Astrocyte of the spinal cord (primary cell): ENCODE measurements at regions not wholly inside any gene's neighbourhood (a gene's known extent, or its start where the extent isn't known, plus 50 kb on each side); places are given as distances from the start of the nearest gene placed in this dataset.

Source experiments
- DNase-seq: peaks from one replicate; pipeline ENCODE4 v3.0.0; 2011; ENCODE audit warnings: low read depth, low spot score
- H3K4me3 ChIP-seq: 2 replicates; pipeline ENCODE4 v1.5.1; 2011; ENCODE audit warnings: low read depth, mild to moderate bottlenecking, low read length, moderate library complexity
- CTCF ChIP-seq: IDR thresholded peaks from 2 replicates; pipeline ENCODE4 v1.5.1; 2012; ENCODE audit warnings: low read depth, mild to moderate bottlenecking, low read length, inconsistent platforms
- in situ Hi-C: cut with HindIII; loops from 2 replicates; pipeline ENCODE4 v1.10.0; 2017; ENCODE audit warnings: low sequenced_read_pairs

GRCh38 chr5:124647352-124647751 is 99.1 kb downstream of the ZNF608 start:
- in situ Hi-C loops = no loop called here
- no peak for TF ChIP-seq CTCF
- H3K4me3 ChIP-seq = no peak overlapping the region
- DNase-seq = no peak

GRCh38 chr5:124645396-124645795 is 101.0 kb downstream of the ZNF608 start:
- no peak for TF ChIP-seq CTCF
- in situ Hi-C loops = no loop called here
- DNase-seq = no peak

GRCh38 chr5:124644582-124644981 is 101.9 kb downstream of the ZNF608 start:
- no peak overlapping the region for H3K4me3 ChIP-seq
- TF ChIP-seq CTCF = no peak
- no peak for DNase-seq
- in situ Hi-C loops = no loop called here

More at GRCh38 chr5:124645396-124645795, 101.0 kb downstream of the ZNF608 start:
- H3K4me3 ChIP-seq = no peak overlapping the region

- no peak for DNase-seq
- H3K4me3 ChIP-seq = no peak overlapping the region
- in situ Hi-C loops = no loop called here
- TF ChIP-seq CTCF = no peak
Measured at GRCh38 chr5:124644138-124644537, 102.3 kb downstream of the ZNF608 start.

GRCh38 chr5:124643336-124643735 is 103.1 kb downstream of the ZNF608 start:
- in situ Hi-C loops = no loop called here
- no peak overlapping the region for H3K4me3 ChIP-seq
- no peak for DNase-seq
- TF ChIP-seq CTCF = no peak

- in situ Hi-C loops = no loop called here
- H3K4me3 ChIP-seq = no peak overlapping the region
- no peak for TF ChIP-seq CTCF
- no peak for DNase-seq
Measured at GRCh38 chr5:124642151-124642550, 104.3 kb downstream of the ZNF608 start.
